ENCODE measurements at regions not wholly inside any gene's neighbourhood (a gene's known extent, or its start where the extent isn't known, plus 50 kb on each side); places are given as distances from the start of the nearest gene placed in this dataset.

GRCh38 chr5:125560476-125561225 lies 814.2 kb upstream of the ZNF608 start:
- intact Hi-C loops (cut with micrococcal nuclease; ENCODE audit: unreplicated experiment) = no loop called here
- Histone ChIP-seq H3K79me2 (ENCODE audit: control insufficient read depth, insufficient read depth, low read length) (no peaks in the 10 kb centered on the region), H2AFZ (ENCODE audit: control insufficient read depth, low read depth, low read length) (no peak overlapping the region), H3K9ac (ENCODE audit: control insufficient read depth, insufficient read depth, low read length) (no peak overlapping the region), H3K4me1 (ENCODE audit: control insufficient read depth, insufficient read depth, low read length) (no peaks in the 10 kb centered on the region), H3K4me2 (ENCODE audit: control insufficient read depth, insufficient read depth) (no peak overlapping the region), H3K4me3 (no peak overlapping the region), H3K9me3 (replicated peaks; ENCODE audit: control insufficient read depth, insufficient read depth, low read length) (no peaks in the 10 kb centered on the region), H3K27me3 (replicated peaks in 1 of 2; ENCODE audit: control insufficient read depth in 2 of 2, insufficient read depth in 2 of 2, low read length in 1 of 2) (no peaks in the 10 kb centered on the region), H3K27ac (ENCODE audit: control insufficient read depth, insufficient read depth) (no peak overlapping the region), H4K20me1 (ENCODE audit: control insufficient read depth, insufficient read depth) (no peaks in the 10 kb centered on the region), H3K36me3 (ENCODE audit: control insufficient read depth in 2 of 2, insufficient read depth in 2 of 2, low read length in 1 of 2) (no peaks in the 10 kb centered on the region)
- ChIA-PET POLR2A (no interaction called here), RAD21 (ENCODE audit: unreplicated experiment) (no interaction called here), CTCF (no interaction called here), SMC1A (ENCODE audit: uncharacterized antibody, unreplicated experiment) (no interaction called here)
- FAIRE-seq = no peak
- BruUV-seq (replicated peaks) = no TSS peak
- DNase-seq (ENCODE audit: low read depth, low spot score) = no peak
- in situ Hi-C loops (cut with MboI) = no loop called here
- 44% methylated on average over 4 of the region's 4 CpGs for WGBS (ENCODE audit: insufficient coverage, insufficient replicate concordance, low lambda C conversion rate, missing lambda C conversion rate)
- no peak for ATAC-seq
- TF ChIP-seq RELA (IDR thresholded peaks at IDR 0.05; ENCODE audit: borderline replicate concordance, partially characterized antibody) (no peak), E2F8 (IDR thresholded peaks at IDR 0.05; ENCODE audit: low read depth, partially characterized antibody) (no peak), ZBTB33 (IDR thresholded peaks at IDR 0.05) (no peak), WRNIP1 (IDR thresholded peaks at IDR 0.05; ENCODE audit: borderline replicate concordance, low read depth, low read length) (no peak), LARP7 (IDR thresholded peaks at IDR 0.05) (no peak), PBX3 (IDR thresholded peaks at IDR 0.05; ENCODE audit: insufficient replicate concordance, low read depth, low read length) (no peak), ZNF687 (IDR thresholded peaks at IDR 0.05) (no peak), DPF2 (IDR thresholded peaks at IDR 0.05) (no peak), ATF3 (IDR thresholded peaks at IDR 0.05; ENCODE audit: borderline replicate concordance, extremely low read depth, low read depth, low read length) (no peak)

Data from GM12878 (cell line).